Endothelial cell of umbilical vein (primary cell): ENCODE measurements at regions not wholly inside any gene's neighbourhood (a gene's known extent, or its start where the extent isn't known, plus 50 kb on each side); places are given as distances from the start of the nearest gene placed in this dataset.

Source experiments
- BruUV-seq: library from RNA; stranded (reverse); fragments of 400-500 nt; replicated peaks from 2 replicates; lab custom pipeline; 2021; lab: Mats Ljungman, UMichigan
- CTCF ChIA-PET: fragments of 300-600, 350-600 bp; sonication (Branson Sonifier 250); formaldehyde crosslinking; loops from one replicate; lab custom pipeline; 2021; ENCODE audit warnings: antibody characterized with exemption, inconsistent platforms; lab: Charles Lee
- POLR2A ChIA-PET: fragments of 300-600, 350-600 bp; sonication (Branson Sonifier 250); formaldehyde crosslinking; loops from one replicate; lab custom pipeline; 2021; ENCODE audit warnings: antibody characterized with exemption, inconsistent platforms; lab: Charles Lee
- DNase-seq: peaks from one replicate; pipeline ENCODE4 v3.0.0-alpha.2; 2011; ENCODE audit warnings: low read depth, low spot score
- FAIRE-seq: peaks from 2 replicates; lab custom pipeline; 2011; peaks lifted over from hg19 to GRCh38; lab: Jason Lieb, UNC
- H2AFZ ChIP-seq: 2 replicates; pipeline ENCODE4 v1.6.0; 2012; ENCODE audit warnings: low read depth, low read length, control low read depth, inconsistent platforms
- H3K27ac ChIP-seq: 2 replicates; pipeline ENCODE4 v1.5.1; 2011; ENCODE audit warnings: low read depth, mild to moderate bottlenecking, control low read depth, low read length, moderate library complexity; ENCODE audit not compliant: insufficient read depth
- H3K27me3 ChIP-seq, 2 experiments: 2 replicates each; pipeline versions ENCODE4 v1.6.0 to v1.6.1; 2011; ENCODE audit warnings: low read length in 2 of 2, mixed read lengths in 1 of 2; ENCODE audit not compliant: control insufficient read depth in 2 of 2, insufficient read depth in 2 of 2
- H3K36me3 ChIP-seq, 2 experiments: 2 replicates in 1 of 2; 3 replicates in 1 of 2; pipeline ENCODE4 v1.5.1; 2011; ENCODE audit warnings: low read length in 2 of 2, mild to moderate bottlenecking in 1 of 2, moderate library complexity in 1 of 2; ENCODE audit not compliant: control insufficient read depth in 2 of 2, insufficient read depth in 2 of 2; ENCODE audit errors: extremely low read depth in 1 of 2
- H3K4me1 ChIP-seq: 3 replicates; pipeline ENCODE4 v1.5.1; 2011; ENCODE audit warnings: mild to moderate bottlenecking, low read length; ENCODE audit not compliant: control insufficient read depth, insufficient read depth; ENCODE audit errors: extremely low read depth
- H3K4me2 ChIP-seq: 2 replicates; pipeline ENCODE4 v1.6.1; 2011; ENCODE audit warnings: low read length, control low read depth, mixed read lengths; ENCODE audit not compliant: insufficient read depth
- H3K4me3 ChIP-seq, 3 experiments: fragments of 200-600 bp in 1 of 3; sonication (generic), shearing (Covaris generic) in 1 of 3; replicated peaks in 1 of 3; 2 replicates each; pipeline ENCODE4 v1.5.1; 2011 to 2016; ENCODE audit warnings: control low read depth in 3 of 3, low read length in 3 of 3, mild to moderate bottlenecking in 2 of 3, inconsistent platforms in 1 of 3, low read depth in 1 of 3, moderate library complexity in 1 of 3; ENCODE audit not compliant: insufficient read depth in 1 of 3
- H3K79me2 ChIP-seq: 2 replicates; pipeline ENCODE4 v1.6.0; 2012; ENCODE audit warnings: low read length, inconsistent platforms; ENCODE audit not compliant: control insufficient read depth, insufficient read depth
- H3K9ac ChIP-seq: replicated peaks from 2 replicates; pipeline ENCODE3; 2011; ENCODE audit warnings: low read length, control low read depth; ENCODE audit not compliant: insufficient read depth; ENCODE audit errors: extremely low read depth
- H3K9me1 ChIP-seq: replicated peaks from 3 replicates; pipeline ENCODE4 v1.6.0; 2011; ENCODE audit warnings: mild to moderate bottlenecking, low read length; ENCODE audit not compliant: control insufficient read depth, insufficient read depth; ENCODE audit errors: extremely low read depth
- H3K9me3 ChIP-seq: replicated peaks from 2 replicates; pipeline ENCODE4 v1.5.1; 2012; ENCODE audit warnings: low read length, inconsistent platforms; ENCODE audit not compliant: control insufficient read depth, insufficient read depth
- H4K20me1 ChIP-seq: replicated peaks from 2 replicates; pipeline ENCODE3; 2011; ENCODE audit warnings: mild to moderate bottlenecking, low read length; ENCODE audit not compliant: control insufficient read depth, insufficient read depth; ENCODE audit errors: extremely low read depth
- EZH2 ChIP-seq: IDR thresholded peaks from 2 replicates; pipeline ENCODE4 v1.6.1; 2012; ENCODE audit warnings: borderline replicate concordance, low read depth, mild to moderate bottlenecking, moderate library complexity, low read length, inconsistent platforms; ENCODE audit not compliant: severe bottlenecking
- FOS ChIP-seq: IDR thresholded peaks from 2 replicates; pipeline ENCODE4 v1.6.1; 2011; ENCODE audit warnings: mild to moderate bottlenecking, low read length, moderate library complexity, borderline replicate concordance; ENCODE audit not compliant: insufficient read depth
- GATA2 ChIP-seq: IDR thresholded peaks from 2 replicates; pipeline ENCODE4 v1.7.0; 2011; ENCODE audit warnings: low read depth, mild to moderate bottlenecking, moderate library complexity, mixed read lengths, low read length; ENCODE audit not compliant: insufficient read length, insufficient read depth
- JUN ChIP-seq: IDR thresholded peaks from 2 replicates; pipeline ENCODE4 v1.6.1; 2011; ENCODE audit warnings: borderline replicate concordance, low read depth; ENCODE audit not compliant: insufficient read length, insufficient read depth
- MYC ChIP-seq: IDR thresholded peaks from one replicate; pipeline ENCODE4 v1.6.1; 2011; ENCODE audit warnings: mild to moderate bottlenecking, low read depth, low read length
- POLR2A ChIP-seq: IDR thresholded peaks from 2 replicates; pipeline ENCODE4 v1.6.1; 2012; ENCODE audit warnings: low read depth, mild to moderate bottlenecking, control low read depth, low read length
- POLR2AphosphoS5 ChIP-seq: IDR thresholded peaks from 2 replicates; pipeline ENCODE4 v1.6.1; 2012; ENCODE audit warnings: low read depth, mild to moderate bottlenecking, control low read depth, low read length, moderate library complexity; ENCODE audit not compliant: insufficient read depth
- dilution Hi-C: fragments of 300-500 bp; cut with MboI; formaldehyde crosslinking; loops from one replicate; pipeline ENCODE4 v1.15.0; 2019; ENCODE audit warnings: low sequenced_read_pairs; ENCODE audit not compliant: extremely low pct_ligation_motif_present
- intact Hi-C: fragments of 100-400 bp; cut with micrococcal nuclease; formaldehyde crosslinking; loops from one replicate; pipeline ENCODE4 v1.10.0; 2022
- TF ChIP-seq, protein P1 (sequence below), 2 donors: IDR thresholded peaks; 1 replicate in 1 of 2; 2 replicates in 1 of 2; pipeline ENCODE4 v1.5.1; 2011; ENCODE audit warnings: low read length in 2 of 2, mild to moderate bottlenecking in 2 of 2, moderate library complexity in 2 of 2, control low read depth in 1 of 2, inconsistent platforms in 1 of 2, low read depth in 1 of 2; ENCODE audit not compliant: insufficient read depth in 1 of 2; ENCODE audit errors: extremely low read depth in 1 of 2
- TF ChIP-seq, protein P2 (sequence below): IDR thresholded peaks from 2 replicates; pipeline ENCODE4 v1.6.1; 2011; ENCODE audit not compliant: insufficient read depth, insufficient read length

DNA sequence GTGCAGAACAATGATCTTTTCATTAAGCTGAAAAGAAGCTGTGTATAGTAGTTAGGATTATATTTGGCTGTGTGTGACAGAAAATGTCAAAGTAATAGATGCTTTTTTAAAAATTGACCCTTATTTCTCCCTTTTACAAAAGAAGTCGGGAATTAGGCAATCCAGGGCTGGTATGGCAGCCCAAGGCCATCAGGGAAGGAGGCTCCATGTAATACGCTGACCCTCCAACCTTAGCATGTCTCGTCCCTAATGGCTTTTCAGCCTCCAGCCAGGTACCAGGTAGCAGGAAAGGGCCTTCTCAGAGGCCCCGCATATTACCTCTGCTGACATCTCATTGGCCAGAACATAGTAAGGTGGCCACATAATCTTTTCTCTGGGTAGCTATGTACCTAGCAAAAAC lies 79.7 kb downstream of the VCPKMT start:
- Histone ChIP-seq H3K4me2 (no peak overlapping the region), H3K4me3 (no peak overlapping the region), H3K9ac (no peak overlapping the region), H3K4me1 (peaks cover 18% of the 10 kb centered on the region), H3K36me3 (no peaks in the 10 kb centered on the region), H4K20me1 (no peaks in the 10 kb centered on the region), H3K9me3 (no peaks in the 10 kb centered on the region), H3K9me1 (no peaks in the 10 kb centered on the region), H3K27ac (no peak overlapping the region), H2AFZ (no peak overlapping the region), H3K79me2 (no peaks in the 10 kb centered on the region), H3K27me3 (no peaks in the 10 kb centered on the region)
- FAIRE-seq: no peak
- TF ChIP-seq, protein P1, sequence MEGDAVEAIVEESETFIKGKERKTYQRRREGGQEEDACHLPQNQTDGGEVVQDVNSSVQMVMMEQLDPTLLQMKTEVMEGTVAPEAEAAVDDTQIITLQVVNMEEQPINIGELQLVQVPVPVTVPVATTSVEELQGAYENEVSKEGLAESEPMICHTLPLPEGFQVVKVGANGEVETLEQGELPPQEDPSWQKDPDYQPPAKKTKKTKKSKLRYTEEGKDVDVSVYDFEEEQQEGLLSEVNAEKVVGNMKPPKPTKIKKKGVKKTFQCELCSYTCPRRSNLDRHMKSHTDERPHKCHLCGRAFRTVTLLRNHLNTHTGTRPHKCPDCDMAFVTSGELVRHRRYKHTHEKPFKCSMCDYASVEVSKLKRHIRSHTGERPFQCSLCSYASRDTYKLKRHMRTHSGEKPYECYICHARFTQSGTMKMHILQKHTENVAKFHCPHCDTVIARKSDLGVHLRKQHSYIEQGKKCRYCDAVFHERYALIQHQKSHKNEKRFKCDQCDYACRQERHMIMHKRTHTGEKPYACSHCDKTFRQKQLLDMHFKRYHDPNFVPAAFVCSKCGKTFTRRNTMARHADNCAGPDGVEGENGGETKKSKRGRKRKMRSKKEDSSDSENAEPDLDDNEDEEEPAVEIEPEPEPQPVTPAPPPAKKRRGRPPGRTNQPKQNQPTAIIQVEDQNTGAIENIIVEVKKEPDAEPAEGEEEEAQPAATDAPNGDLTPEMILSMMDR (IDR thresholded peaks at IDR 0.05; ENCODE audit: extremely low read depth in 1 of 2, insufficient read depth in 1 of 2, low read depth in 1 of 2, low read length in 2 of 2): no peak
- TF ChIP-seq GATA2 (no peak), EZH2 (no peak), JUN (no peak), FOS (no peak), MYC (no peak), POLR2A (no peak), POLR2AphosphoS5 (no peak)
- TF ChIP-seq, protein P2, sequence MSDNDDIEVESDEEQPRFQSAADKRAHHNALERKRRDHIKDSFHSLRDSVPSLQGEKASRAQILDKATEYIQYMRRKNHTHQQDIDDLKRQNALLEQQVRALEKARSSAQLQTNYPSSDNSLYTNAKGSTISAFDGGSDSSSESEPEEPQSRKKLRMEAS: no peak
- no TSS peak for BruUV-seq
- POLR2A ChIA-PET: no interaction called here
- DNase-seq: no peak
- CTCF ChIA-PET: interaction anchor here (0.6 to 1.2 kb wide), 3 partner anchors 9 to 123 kb away, joined by 3 read pairs; no protein-coding TSS in a partner anchor
- dilution Hi-C loops (no loop called here), intact Hi-C loops (no loop called here)
